K562 (cell line): ENCODE measurements at regions not wholly inside any gene's neighbourhood (a gene's known extent, or its start where the extent isn't known, plus 50 kb on each side); places are given as distances from the start of the nearest gene placed in this dataset.

Experiments used
- ATAC-seq: fragments of 200-7000 bp; cut with Tn5 transposase; 3 replicates; pipeline ENCODE4 v1.9.1; 2020; ENCODE audit warnings: moderate library complexity
- BruUV-seq: library from RNA; stranded (reverse); fragments of 400-500 nt; replicated peaks from 2 replicates; lab custom pipeline; 2021; lab: Mats Ljungman, UMichigan
- CTCF ChIA-PET: fragments of 300-600 bp; formaldehyde crosslinking; extraction: SDS; loops from one replicate; lab custom pipeline; 2021; ENCODE audit warnings: low intra/inter-chr PET ratio; lab: Yijun Ruan, JAX
- POLR2A ChIA-PET: fragments of 300-600, 350-650 bp; sonication (Branson Sonifier 250); formaldehyde crosslinking; extraction: SDS; loops from one replicate; lab custom pipeline; 2021; ENCODE audit warnings: antibody characterized with exemption, inconsistent platforms; lab: Yijun Ruan, JAX
- DNase-seq, 4 experiments: peaks; one replicate each; pipeline versions ENCODE4 v3.0.0 to v3.0.0-alpha.2; 2011 to 2018; ENCODE audit warnings: low spot score in 3 of 4, mixed read lengths in 3 of 4; ENCODE audit errors: extremely low read depth in 1 of 4
- FAIRE-seq: peaks from 2 replicates; lab custom pipeline; 2011; peaks lifted over from hg19 to GRCh38; lab: Jason Lieb, UNC
- H2AFZ ChIP-seq: 2 replicates; pipeline ENCODE4 v1.6.0; 2011; ENCODE audit warnings: low read depth, low read length, control low read depth, inconsistent platforms
- H3K27ac ChIP-seq: fragments of 200-600 bp; 3 replicates; pipeline ENCODE4 v1.8.0; 2011; ENCODE audit warnings: low read depth, mild to moderate bottlenecking, control low read depth, inconsistent platforms, low read length, moderate library complexity, mixed read lengths; ENCODE audit errors: extremely low read depth
- H3K27me3 ChIP-seq, 2 experiments: fragments of 300-600 bp in 1 of 2; 2 replicates in 1 of 2; 3 replicates in 1 of 2; pipeline versions ENCODE4 v1.6.0 to v1.8.0; 2011; ENCODE audit warnings: inconsistent platforms in 2 of 2, low read length in 2 of 2, mild to moderate bottlenecking in 1 of 2, mixed read lengths in 1 of 2, moderate library complexity in 1 of 2; ENCODE audit not compliant: control insufficient read depth in 2 of 2, insufficient read depth in 2 of 2
- H3K36me3 ChIP-seq: fragments of 300-600 bp; 3 replicates; pipeline ENCODE4 v1.8.0; 2011; ENCODE audit warnings: mild to moderate bottlenecking, low read length, inconsistent platforms; ENCODE audit not compliant: control insufficient read depth, insufficient read depth
- H3K4me1 ChIP-seq, 2 experiments: fragments of 200-600 bp in 1 of 2; replicated peaks in 1 of 2; 2 replicates in 1 of 2; 3 replicates in 1 of 2; pipeline versions ENCODE4 v1.5.1 to v1.8.0; 2011; ENCODE audit warnings: inconsistent platforms in 2 of 2, low read length in 2 of 2, mild to moderate bottlenecking in 1 of 2, mixed read lengths in 1 of 2, moderate library complexity in 1 of 2; ENCODE audit not compliant: control insufficient read depth in 2 of 2, insufficient read depth in 2 of 2
- H3K4me2 ChIP-seq: 2 replicates; pipeline ENCODE4 v1.6.1; 2011; ENCODE audit warnings: low read length, control low read depth, inconsistent platforms, mixed read lengths; ENCODE audit not compliant: insufficient read depth
- H3K4me3 ChIP-seq: fragments of 200-600 bp; sonication (generic), shearing (Covaris generic); 2 replicates; pipeline ENCODE4 v1.5.1; 2016; ENCODE audit warnings: control low read depth, inconsistent platforms
- H3K79me2 ChIP-seq: fragments of 200-600 bp; 3 replicates; pipeline ENCODE4 v1.8.0; 2011; ENCODE audit warnings: low read length, inconsistent platforms; ENCODE audit not compliant: control insufficient read depth, insufficient read depth
- H3K9ac ChIP-seq, 2 experiments: 2 replicates each; pipeline versions ENCODE4 v1.6.0 to v1.6.1; 2011; ENCODE audit warnings: low read depth in 2 of 2, low read length in 2 of 2, control low read depth in 1 of 2, inconsistent platforms in 1 of 2, mild to moderate bottlenecking in 1 of 2, mixed read lengths in 1 of 2; ENCODE audit not compliant: insufficient read depth in 1 of 2
- H3K9me1 ChIP-seq: one replicate; pipeline ENCODE4 v1.6.0; 2011; ENCODE audit warnings: inconsistent platforms, mild to moderate bottlenecking, low read length, moderate library complexity; ENCODE audit not compliant: control insufficient read depth, insufficient read depth
- H3K9me3 ChIP-seq: replicated peaks from 2 replicates; pipeline ENCODE4 v1.5.1; 2011; ENCODE audit warnings: low read depth, low read length, inconsistent platforms; ENCODE audit not compliant: control insufficient read depth, insufficient read depth
- H4K20me1 ChIP-seq: replicated peaks from 2 replicates; pipeline ENCODE4 v1.6.1; 2011; ENCODE audit warnings: low read length, inconsistent platforms, mixed read lengths; ENCODE audit not compliant: control insufficient read depth, insufficient read depth
- FOXO4 ChIP-seq: fragments of 450-650 bp; formaldehyde crosslinking; IDR thresholded peaks from 2 replicates; pipeline ENCODE4 v1.4.0; 2020; ENCODE audit warnings: mild to moderate bottlenecking, moderate library complexity
- KAT7 ChIP-seq: sonication (generic); formaldehyde crosslinking; IDR thresholded peaks from 2 replicates; pipeline ENCODE4 v1.8.0; 2022; ENCODE audit warnings: missing genetic modification reagents, mild to moderate bottlenecking, borderline replicate concordance
- MBD1 ChIP-seq: fragments of 250-450 bp; sonication (Bioruptor Pico); IDR thresholded peaks from 2 replicates; pipeline ENCODE4 v1.8.0; 2022; ENCODE audit warnings: inconsistent platforms
- MTA3 ChIP-seq: fragments of 450-650 bp; formaldehyde crosslinking; IDR thresholded peaks from 2 replicates; pipeline ENCODE4 v1.6.1; 2017; ENCODE audit warnings: mild to moderate bottlenecking, borderline replicate concordance
- SFPQ ChIP-seq: fragments of 200-400 bp; formaldehyde crosslinking; IDR thresholded peaks from 2 replicates; pipeline ENCODE4 v1.6.1; 2017; ENCODE audit warnings: mild to moderate bottlenecking, low read depth, low read length, moderate library complexity
- SNIP1 ChIP-seq: fragments of 450-650 bp; IDR thresholded peaks from 2 replicates; pipeline ENCODE4 v1.7.1; 2017; ENCODE audit warnings: low read depth, mild to moderate bottlenecking
- SRSF9 ChIP-seq: fragments of 200-400 bp; formaldehyde crosslinking; IDR thresholded peaks from 2 replicates; pipeline ENCODE4 v1.6.1; 2017; ENCODE audit warnings: low read depth, low read length, borderline replicate concordance
- TSC22D4 ChIP-seq: fragments of 450-650 bp; IDR thresholded peaks from 2 replicates; pipeline ENCODE4 v1.6.1; 2016; ENCODE audit warnings: missing genetic modification characterization, missing biosample characterization, control low read depth
- WGBS: fragments of 100-300 bp; shearing (Covaris generic); methylation state at CpG from one replicate; pipeline ENCODE4 v1.1.6; 2016; ENCODE audit warnings: low coverage, mixed read lengths; ENCODE audit not compliant: insufficient coverage; ENCODE audit errors: missing lambda C conversion rate; 5-methylcytosine and 5-hydroxymethylcytosine counted together
- in situ Hi-C: fragments of 300-500 bp; cut with MboI; formaldehyde crosslinking; loops from 4 replicates; pipeline ENCODE4 v1.15.0; 2018; ENCODE audit warnings: inconsistent platforms, mixed read lengths
- intact Hi-C: fragments of 100-400 bp; cut with micrococcal nuclease; formaldehyde crosslinking; loops from 2 replicates; pipeline ENCODE4 v1.14.2; 2022
- TF ChIP-seq, protein P1 (sequence below): IDR thresholded peaks from 2 replicates; pipeline ENCODE4 v1.6.1; 2011; ENCODE audit not compliant: insufficient read length; ENCODE audit errors: extremely low read depth
- TF ChIP-seq, protein P2 (sequence below), 2 experiments: fragments of 450-650 bp; conservative IDR thresholded peaks; 2 replicates each; pipeline ENCODE4 v1.6.1; 2017; ENCODE audit warnings: mild to moderate bottlenecking in 2 of 2, moderate library complexity in 2 of 2
- TF ChIP-seq, protein P3 (sequence below), 3 experiments: fragments of 200-800 bp in 1 of 3; sonication (Bioruptor generic) in 1 of 3; sonication (generic) in 1 of 3; formaldehyde crosslinking in 1 of 3; IDR thresholded peaks; 2 replicates each; pipeline versions ENCODE4 v1.6.1 to v1.8.0; 2016 to 2022; ENCODE audit warnings: mild to moderate bottlenecking in 2 of 3, missing compliant biosample characterization in 2 of 3, missing genetic modification characterization in 2 of 3, missing genetic modification reagents in 1 of 3

DNA sequence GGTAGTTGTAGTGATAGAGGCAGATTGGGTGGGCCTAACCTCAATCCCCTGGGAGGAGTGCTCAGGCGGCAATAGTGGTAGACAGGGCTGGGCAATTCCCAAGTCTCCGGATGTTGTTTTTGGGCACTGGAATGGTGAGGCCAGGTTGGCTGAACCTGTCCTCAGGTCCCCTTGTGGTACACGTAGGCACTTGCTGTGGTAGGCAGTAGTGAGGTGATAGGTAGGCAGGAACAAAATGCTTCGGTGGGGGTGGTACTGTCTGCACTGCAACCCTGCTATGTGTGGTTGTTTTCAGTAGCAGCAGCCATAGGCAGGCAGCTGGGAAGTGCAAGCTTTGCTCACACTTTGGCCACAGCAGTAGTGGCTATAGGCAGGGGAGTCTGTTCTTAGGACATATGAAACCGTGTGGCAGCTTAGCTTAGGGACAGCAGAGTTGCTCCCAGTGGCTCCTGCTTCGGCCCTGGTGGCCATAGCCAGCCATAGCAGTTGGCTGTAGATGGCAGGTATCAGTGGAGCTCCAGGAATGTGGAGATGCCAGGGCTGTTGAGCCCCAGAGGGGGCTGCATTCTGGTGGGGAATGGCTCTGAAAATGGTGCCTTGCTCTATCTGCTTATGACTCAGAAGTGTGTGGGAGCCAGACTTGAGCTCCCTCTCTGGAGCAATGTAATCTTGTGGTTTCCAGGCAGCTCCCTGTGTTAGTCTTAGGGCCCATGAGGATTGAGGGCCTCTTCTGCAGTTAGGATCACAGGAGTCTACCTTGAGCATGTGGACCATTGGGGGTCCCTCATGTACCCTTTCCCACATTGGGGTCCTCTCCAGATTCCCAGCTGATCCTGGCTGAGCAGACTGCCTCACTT is 241.8 kb upstream of the BMP2 start:
- no TSS peak for BruUV-seq
- no peaks in the 10 kb centered on the region for H4K20me1 ChIP-seq
- H2AFZ ChIP-seq: no peak overlapping the region
- ATAC-seq: no peak
- H3K4me3 ChIP-seq: no peak overlapping the region
- FAIRE-seq: no peak
- H3K4me1 ChIP-seq: no peaks in the 10 kb centered on the region
- no peak overlapping the region for H3K4me2 ChIP-seq
- H3K9me3 ChIP-seq: no peaks in the 10 kb centered on the region
- H3K9me1 ChIP-seq: no peaks in the 10 kb centered on the region
- POLR2A ChIA-PET: no interaction called here
- H3K27me3 ChIP-seq: no peaks in the 10 kb centered on the region
- no peaks in the 10 kb centered on the region for H3K36me3 ChIP-seq
- CTCF ChIA-PET: no interaction called here
- intact Hi-C loops (no loop called here), in situ Hi-C loops (no loop called here)
- no peak overlapping the region for H3K27ac ChIP-seq
- no peaks in the 10 kb centered on the region for H3K79me2 ChIP-seq
- no peak for DNase-seq
- no peak overlapping the region for H3K9ac ChIP-seq
- WGBS: 0% methylated on average over 5 of the region's 6 CpGs
- TF ChIP-seq MBD1 (CRISPR knock-in tag) (no peak), TSC22D4 (tag) (no peak), SNIP1 (no peak), SFPQ (no peak), FOXO4 (CRISPR knock-in tag) (no peak), KAT7 (no peak), SRSF9 (no peak), MTA3 (no peak)
- TF ChIP-seq, protein P1, sequence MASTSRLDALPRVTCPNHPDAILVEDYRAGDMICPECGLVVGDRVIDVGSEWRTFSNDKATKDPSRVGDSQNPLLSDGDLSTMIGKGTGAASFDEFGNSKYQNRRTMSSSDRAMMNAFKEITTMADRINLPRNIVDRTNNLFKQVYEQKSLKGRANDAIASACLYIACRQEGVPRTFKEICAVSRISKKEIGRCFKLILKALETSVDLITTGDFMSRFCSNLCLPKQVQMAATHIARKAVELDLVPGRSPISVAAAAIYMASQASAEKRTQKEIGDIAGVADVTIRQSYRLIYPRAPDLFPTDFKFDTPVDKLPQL: no peak
- TF ChIP-seq, protein P2, sequence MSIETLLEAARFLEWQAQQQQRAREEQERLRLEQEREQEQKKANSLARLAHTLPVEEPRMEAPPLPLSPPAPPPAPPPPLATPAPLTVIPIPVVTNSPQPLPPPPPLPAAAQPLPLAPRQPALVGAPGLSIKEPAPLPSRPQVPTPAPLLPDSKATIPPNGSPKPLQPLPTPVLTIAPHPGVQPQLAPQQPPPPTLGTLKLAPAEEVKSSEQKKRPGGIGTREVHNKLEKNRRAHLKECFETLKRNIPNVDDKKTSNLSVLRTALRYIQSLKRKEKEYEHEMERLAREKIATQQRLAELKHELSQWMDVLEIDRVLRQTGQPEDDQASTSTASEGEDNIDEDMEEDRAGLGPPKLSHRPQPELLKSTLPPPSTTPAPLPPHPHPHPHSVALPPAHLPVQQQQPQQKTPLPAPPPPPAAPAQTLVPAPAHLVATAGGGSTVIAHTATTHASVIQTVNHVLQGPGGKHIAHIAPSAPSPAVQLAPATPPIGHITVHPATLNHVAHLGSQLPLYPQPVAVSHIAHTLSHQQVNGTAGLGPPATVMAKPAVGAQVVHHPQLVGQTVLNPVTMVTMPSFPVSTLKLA (conservative IDR thresholded peaks at IDR 0.05): no peak
- TF ChIP-seq, protein P3, sequence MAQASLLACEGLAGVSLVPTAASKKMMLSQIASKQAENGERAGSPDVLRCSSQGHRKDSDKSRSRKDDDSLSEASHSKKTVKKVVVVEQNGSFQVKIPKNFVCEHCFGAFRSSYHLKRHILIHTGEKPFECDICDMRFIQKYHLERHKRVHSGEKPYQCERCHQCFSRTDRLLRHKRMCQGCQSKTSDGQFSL (CRISPR knock-in tag; IDR thresholded peaks at IDR 0.05): no peak
- TF ChIP-seq, protein P3 (tag; IDR thresholded peaks at IDR 0.05): no peak
